MM.1S (cell line): ENCODE measurements at regions not wholly inside any gene's neighbourhood (a gene's known extent, or its start where the extent isn't known, plus 50 kb on each side); places are given as distances from the start of the nearest gene placed in this dataset.

ENCODE experiments used
- CTCF ChIP-seq: fragments of 300-600 bp; sonication (generic); IDR thresholded peaks from 2 replicates; pipeline ENCODE4 v1.5.1; 2016; ENCODE audit warnings: antibody characterized with exemption, low read length, mixed read lengths
- EZH2 ChIP-seq: fragments of 300-600 bp; sonication (generic); optimal IDR thresholded peaks from 2 replicates; pipeline ENCODE3; 2017; ENCODE audit warnings: low read depth, mild to moderate bottlenecking, antibody characterized with exemption, low read length, mixed read lengths

GRCh38 chr4:128579154-128579853 lies 230.2 kb upstream of the JADE1 start:
- no peak for TF ChIP-seq CTCF
- no peak for TF ChIP-seq EZH2
